ENCODE measurements at regions not wholly inside any gene's neighbourhood (a gene's known extent, or its start where the extent isn't known, plus 50 kb on each side); places are given as distances from the start of the nearest gene placed in this dataset.

DNA sequence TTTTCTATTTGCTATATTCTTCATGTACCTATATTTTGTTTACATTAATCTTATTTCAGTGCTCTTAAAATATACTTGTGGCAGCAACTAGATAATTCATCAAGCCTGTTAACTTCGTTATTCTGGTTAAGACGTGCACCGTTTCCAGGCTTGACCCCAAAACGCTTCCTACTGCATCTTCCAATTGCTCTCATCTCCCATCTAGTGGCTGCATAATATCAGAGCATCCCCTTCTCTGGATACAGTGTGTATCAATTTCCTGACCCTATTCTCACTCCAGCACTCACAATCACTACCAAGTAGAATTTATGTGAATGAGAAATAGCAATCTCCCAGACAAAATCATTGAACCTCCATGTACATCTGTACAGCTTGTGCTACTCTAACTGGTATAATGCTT, 1280.3 kb upstream of the B3GALT2 start:
- H3K36me3 Mint-ChIP-seq (ENCODE audit: insufficient read depth, unreplicated experiment), result no peaks in the 10 kb centered on the region

DNA sequence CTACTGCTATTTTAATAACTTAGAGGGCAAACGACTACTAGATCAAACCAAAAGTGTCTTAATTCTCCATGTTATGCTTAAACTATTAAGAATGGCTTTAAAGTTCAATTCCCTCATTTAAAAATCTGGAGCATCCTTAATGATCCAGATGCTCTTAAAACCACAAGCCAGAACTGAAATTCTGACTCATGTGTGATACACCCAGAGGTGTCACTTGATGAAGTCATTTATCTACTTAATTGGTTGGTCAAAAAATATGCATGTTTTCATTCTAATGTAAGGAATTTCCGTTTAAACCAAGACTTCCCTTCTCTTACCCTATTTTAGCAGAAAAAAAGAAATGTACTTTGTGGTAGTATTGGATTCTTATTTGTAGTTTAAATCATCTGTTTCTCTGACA, 1261.2 kb upstream of the B3GALT2 start:
- Histone ChIP-seq H3K27me3 (replicated peaks; ENCODE audit: control insufficient read depth, insufficient read depth, low read length) (no peaks in the 10 kb centered on the region), H3K4me1 (no peaks in the 10 kb centered on the region), H3K4me3 (ENCODE audit: low read depth, low read length) (no peak overlapping the region), H3K36me3 (ENCODE audit: control insufficient read depth, insufficient read depth, low read length) (no peaks in the 10 kb centered on the region), H3K9me3 (no peaks in the 10 kb centered on the region)
- POLR2A ChIA-PET, result no interaction called here
- Mint-ChIP-seq H3K9me3 (ENCODE audit: unreplicated experiment) (no peaks in the 10 kb centered on the region), H3K27ac (ENCODE audit: unreplicated experiment) (no peak overlapping the region), H3K4me1 (ENCODE audit: low read depth, unreplicated experiment) (no peaks in the 10 kb centered on the region), H3K36me3 (ENCODE audit: insufficient read depth, unreplicated experiment) (no peaks in the 10 kb centered on the region), H3K4me3 (ENCODE audit: unreplicated experiment) (no peak overlapping the region), H3K27me3 (ENCODE audit: insufficient read depth, unreplicated experiment) (no peaks in the 10 kb centered on the region)
- CTCF ChIA-PET, result no interaction called here
- no peak for DNase-seq
- TF ChIP-seq, protein P1, sequence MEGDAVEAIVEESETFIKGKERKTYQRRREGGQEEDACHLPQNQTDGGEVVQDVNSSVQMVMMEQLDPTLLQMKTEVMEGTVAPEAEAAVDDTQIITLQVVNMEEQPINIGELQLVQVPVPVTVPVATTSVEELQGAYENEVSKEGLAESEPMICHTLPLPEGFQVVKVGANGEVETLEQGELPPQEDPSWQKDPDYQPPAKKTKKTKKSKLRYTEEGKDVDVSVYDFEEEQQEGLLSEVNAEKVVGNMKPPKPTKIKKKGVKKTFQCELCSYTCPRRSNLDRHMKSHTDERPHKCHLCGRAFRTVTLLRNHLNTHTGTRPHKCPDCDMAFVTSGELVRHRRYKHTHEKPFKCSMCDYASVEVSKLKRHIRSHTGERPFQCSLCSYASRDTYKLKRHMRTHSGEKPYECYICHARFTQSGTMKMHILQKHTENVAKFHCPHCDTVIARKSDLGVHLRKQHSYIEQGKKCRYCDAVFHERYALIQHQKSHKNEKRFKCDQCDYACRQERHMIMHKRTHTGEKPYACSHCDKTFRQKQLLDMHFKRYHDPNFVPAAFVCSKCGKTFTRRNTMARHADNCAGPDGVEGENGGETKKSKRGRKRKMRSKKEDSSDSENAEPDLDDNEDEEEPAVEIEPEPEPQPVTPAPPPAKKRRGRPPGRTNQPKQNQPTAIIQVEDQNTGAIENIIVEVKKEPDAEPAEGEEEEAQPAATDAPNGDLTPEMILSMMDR (IDR thresholded peaks at IDR 0.05; ENCODE audit: insufficient read depth in 1 of 2, low read depth in 1 of 2, low read length in 1 of 2, severe bottlenecking in 1 of 2, unreplicated experiment in 1 of 2), result no peak
- intact Hi-C loops (cut with micrococcal nuclease; ENCODE audit: unreplicated experiment), result no loop called here
- BruUV-seq (replicated peaks), result no TSS peak

More for the DNA sequence above, 1280.3 kb upstream of the B3GALT2 start:
- H3K4me1 Mint-ChIP-seq (ENCODE audit: low read depth, unreplicated experiment), result no peaks in the 10 kb centered on the region
- no peaks in the 10 kb centered on the region for H3K27me3 ChIP-seq (replicated peaks; ENCODE audit: control insufficient read depth, insufficient read depth, low read length)
- no TSS peak for BruUV-seq (replicated peaks)
- CTCF ChIA-PET, result no interaction called here
- no peaks in the 10 kb centered on the region for H3K36me3 ChIP-seq (ENCODE audit: control insufficient read depth, insufficient read depth, low read length)
- H3K4me1 ChIP-seq, result no peaks in the 10 kb centered on the region
- no peak for DNase-seq
- H3K9me3 Mint-ChIP-seq (ENCODE audit: unreplicated experiment), result no peaks in the 10 kb centered on the region
- H3K27ac Mint-ChIP-seq (ENCODE audit: unreplicated experiment), result no peak overlapping the region
- intact Hi-C loops (cut with micrococcal nuclease; ENCODE audit: unreplicated experiment), result no loop called here
- H3K4me3 Mint-ChIP-seq (ENCODE audit: unreplicated experiment), result no peak overlapping the region
- no peaks in the 10 kb centered on the region for H3K9me3 ChIP-seq
- H3K4me3 ChIP-seq (ENCODE audit: low read depth, low read length), result no peak overlapping the region
- no peaks in the 10 kb centered on the region for H3K27me3 Mint-ChIP-seq (ENCODE audit: insufficient read depth, unreplicated experiment)
- TF ChIP-seq, protein P1 (IDR thresholded peaks at IDR 0.05; ENCODE audit: insufficient read depth in 1 of 2, low read depth in 1 of 2, low read length in 1 of 2, severe bottlenecking in 1 of 2, unreplicated experiment in 1 of 2), result peak; percentile 24 to 26
- POLR2A ChIA-PET, result no interaction called here

DNA sequence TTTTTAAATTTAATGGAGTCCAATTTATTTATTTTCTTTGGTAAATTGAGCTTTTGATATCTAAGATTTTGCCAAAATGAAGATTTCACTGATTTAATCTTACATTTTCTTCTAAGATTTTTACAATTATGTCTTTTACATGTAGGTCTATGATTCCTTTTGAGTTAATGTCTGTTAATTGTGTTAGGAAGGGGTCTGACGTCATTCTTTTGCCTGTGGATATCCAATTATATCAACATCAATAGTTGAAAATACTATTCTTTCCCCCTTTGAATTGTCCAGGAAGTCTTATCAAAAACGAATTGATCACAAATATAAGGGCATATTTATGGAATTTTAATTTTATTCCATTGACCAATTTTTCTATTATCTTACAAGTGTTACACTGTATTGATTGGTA, 1258.8 kb upstream of the B3GALT2 start:
- H3K4me3 Mint-ChIP-seq (ENCODE audit: unreplicated experiment), result no peak overlapping the region
- no peaks in the 10 kb centered on the region for H3K36me3 Mint-ChIP-seq (ENCODE audit: insufficient read depth, unreplicated experiment)
- H3K36me3 ChIP-seq (ENCODE audit: control insufficient read depth, insufficient read depth, low read length), result no peaks in the 10 kb centered on the region
- TF ChIP-seq, protein P1 (IDR thresholded peaks at IDR 0.05; ENCODE audit: insufficient read depth in 1 of 2, low read depth in 1 of 2, low read length in 1 of 2, severe bottlenecking in 1 of 2, unreplicated experiment in 1 of 2), result no peak
- DNase-seq, result no peak
- CTCF ChIA-PET, result no interaction called here
- no peak overlapping the region for H3K4me3 ChIP-seq (ENCODE audit: low read depth, low read length)
- no peaks in the 10 kb centered on the region for H3K9me3 ChIP-seq
- no peaks in the 10 kb centered on the region for H3K4me1 ChIP-seq
- POLR2A ChIA-PET, result no interaction called here
- no peaks in the 10 kb centered on the region for H3K4me1 Mint-ChIP-seq (ENCODE audit: low read depth, unreplicated experiment)
- H3K27me3 Mint-ChIP-seq (ENCODE audit: insufficient read depth, unreplicated experiment), result no peaks in the 10 kb centered on the region
- H3K9me3 Mint-ChIP-seq (ENCODE audit: unreplicated experiment), result no peaks in the 10 kb centered on the region
- no TSS peak for BruUV-seq (replicated peaks)
- H3K27ac Mint-ChIP-seq (ENCODE audit: unreplicated experiment), result no peak overlapping the region
- intact Hi-C loops (cut with micrococcal nuclease; ENCODE audit: unreplicated experiment), result no loop called here
- no peaks in the 10 kb centered on the region for H3K27me3 ChIP-seq (replicated peaks; ENCODE audit: control insufficient read depth, insufficient read depth, low read length)
